ENCODE measurements at regions not wholly inside any gene's neighbourhood (a gene's known extent, or its start where the extent isn't known, plus 50 kb on each side); places are given as distances from the start of the nearest gene placed in this dataset.

DNA sequence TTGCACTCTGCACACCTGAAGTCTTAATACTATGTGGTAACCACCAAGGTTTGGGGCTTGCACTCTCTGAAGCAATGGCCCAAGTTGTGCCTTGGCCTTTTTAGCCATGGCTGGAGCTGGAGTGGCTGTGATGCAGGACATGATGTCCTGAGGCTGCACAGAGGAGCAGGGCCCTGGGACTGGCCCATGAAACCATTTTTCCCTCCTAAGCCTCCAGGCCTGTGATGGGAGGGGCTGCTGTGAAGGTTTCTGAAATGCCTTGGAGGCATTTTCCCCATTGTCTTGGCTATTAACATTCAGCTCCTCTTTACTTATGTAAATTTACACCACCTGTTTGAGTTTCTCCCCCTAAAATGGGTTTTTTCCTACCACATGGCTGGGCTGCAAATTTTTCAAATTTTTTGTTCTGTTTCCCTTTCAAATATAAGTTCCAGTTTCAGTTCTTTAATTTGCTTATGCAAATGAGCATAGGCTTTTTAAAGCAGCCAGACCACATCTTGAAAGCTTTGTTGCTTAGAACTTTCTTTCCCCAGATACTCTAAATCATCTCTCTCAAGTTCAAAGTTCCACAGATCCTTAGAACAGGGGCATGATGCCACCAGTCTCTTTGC lies 237.4 kb upstream of the DMAC1 start:
- Histone ChIP-seq H3K4me3 (replicated peaks in 1 of 3; ENCODE audit: insufficient read depth in 1 of 3, low read depth in 2 of 3, low read length in 3 of 3) (no peak overlapping the region), H3K79me2 (ENCODE audit: insufficient read depth, low read length) (no peaks in the 10 kb centered on the region), H3K36me3 (replicated peaks in 1 of 2; ENCODE audit: control insufficient read depth in 1 of 2, insufficient read depth in 2 of 2, low read length in 2 of 2) (no peaks in the 10 kb centered on the region), H3K4me1 (ENCODE audit: insufficient read depth, low read length) (no peaks in the 10 kb centered on the region), H2AFZ (ENCODE audit: low read length) (no peak overlapping the region), H3K9me3 (ENCODE audit: low read length) (peaks cover 96% of the 10 kb centered on the region), H4K20me1 (ENCODE audit: insufficient read depth, low read length) (no peaks in the 10 kb centered on the region), H3K27me3 (ENCODE audit: control insufficient read depth in 1 of 2, insufficient read depth in 2 of 2, low read length in 2 of 2) (no peaks in the 10 kb centered on the region), H3K27ac (ENCODE audit: extremely low read length, insufficient read depth, low read length) (no peak overlapping the region), H3K4me2 (ENCODE audit: low read depth, low read length) (no peak overlapping the region), H3K9ac (ENCODE audit: insufficient read depth, low read depth, low read length) (no peak overlapping the region)
- POLR2A ChIA-PET = no interaction called here
- intact Hi-C loops (cut with micrococcal nuclease; ENCODE audit: unreplicated experiment) (no loop called here), in situ Hi-C loops (cut with HindIII; ENCODE audit: extremely low pct_ligation_motif_present, low pct_unique_long_range_greater_than_20kb) (no loop called here)
- BruUV-seq (replicated peaks) = no TSS peak
- no peak for DNase-seq (ENCODE audit: low spot score)
- TF ChIP-seq TMF1 (CRISPR knock-in tag; IDR thresholded peaks at IDR 0.05; ENCODE audit: low read depth) (no peak), CHD4 (IDR thresholded peaks at IDR 0.05; ENCODE audit: borderline replicate concordance, low read length) (no peak), PHF5A (CRISPR knock-in tag; IDR thresholded peaks at IDR 0.05; ENCODE audit: low read depth, unreplicated experiment) (no peak), ZNF33B (CRISPR knock-in tag; IDR thresholded peaks at IDR 0.05) (no peak), ZSCAN25 (CRISPR knock-in tag; IDR thresholded peaks at IDR 0.05) (no peak), EED (CRISPR knock-in tag; IDR thresholded peaks at IDR 0.05) (no peak), JARID2 (CRISPR knock-in tag; IDR thresholded peaks at IDR 0.05; ENCODE audit: insufficient replicate concordance) (no peak), MBNL3 (CRISPR knock-in tag; conservative IDR thresholded peaks at IDR 0.05) (no peak), KMT2B (CRISPR knock-in tag; IDR thresholded peaks at IDR 0.05) (no peak)
- TF ChIP-seq, protein P1, sequence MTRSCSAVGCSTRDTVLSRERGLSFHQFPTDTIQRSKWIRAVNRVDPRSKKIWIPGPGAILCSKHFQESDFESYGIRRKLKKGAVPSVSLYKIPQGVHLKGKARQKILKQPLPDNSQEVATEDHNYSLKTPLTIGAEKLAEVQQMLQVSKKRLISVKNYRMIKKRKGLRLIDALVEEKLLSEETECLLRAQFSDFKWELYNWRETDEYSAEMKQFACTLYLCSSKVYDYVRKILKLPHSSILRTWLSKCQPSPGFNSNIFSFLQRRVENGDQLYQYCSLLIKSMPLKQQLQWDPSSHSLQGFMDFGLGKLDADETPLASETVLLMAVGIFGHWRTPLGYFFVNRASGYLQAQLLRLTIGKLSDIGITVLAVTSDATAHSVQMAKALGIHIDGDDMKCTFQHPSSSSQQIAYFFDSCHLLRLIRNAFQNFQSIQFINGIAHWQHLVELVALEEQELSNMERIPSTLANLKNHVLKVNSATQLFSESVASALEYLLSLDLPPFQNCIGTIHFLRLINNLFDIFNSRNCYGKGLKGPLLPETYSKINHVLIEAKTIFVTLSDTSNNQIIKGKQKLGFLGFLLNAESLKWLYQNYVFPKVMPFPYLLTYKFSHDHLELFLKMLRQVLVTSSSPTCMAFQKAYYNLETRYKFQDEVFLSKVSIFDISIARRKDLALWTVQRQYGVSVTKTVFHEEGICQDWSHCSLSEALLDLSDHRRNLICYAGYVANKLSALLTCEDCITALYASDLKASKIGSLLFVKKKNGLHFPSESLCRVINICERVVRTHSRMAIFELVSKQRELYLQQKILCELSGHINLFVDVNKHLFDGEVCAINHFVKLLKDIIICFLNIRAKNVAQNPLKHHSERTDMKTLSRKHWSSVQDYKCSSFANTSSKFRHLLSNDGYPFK (CRISPR knock-in tag; IDR thresholded peaks at IDR 0.05; ENCODE audit: borderline replicate concordance) = no peak
- TF ChIP-seq, protein P2, sequence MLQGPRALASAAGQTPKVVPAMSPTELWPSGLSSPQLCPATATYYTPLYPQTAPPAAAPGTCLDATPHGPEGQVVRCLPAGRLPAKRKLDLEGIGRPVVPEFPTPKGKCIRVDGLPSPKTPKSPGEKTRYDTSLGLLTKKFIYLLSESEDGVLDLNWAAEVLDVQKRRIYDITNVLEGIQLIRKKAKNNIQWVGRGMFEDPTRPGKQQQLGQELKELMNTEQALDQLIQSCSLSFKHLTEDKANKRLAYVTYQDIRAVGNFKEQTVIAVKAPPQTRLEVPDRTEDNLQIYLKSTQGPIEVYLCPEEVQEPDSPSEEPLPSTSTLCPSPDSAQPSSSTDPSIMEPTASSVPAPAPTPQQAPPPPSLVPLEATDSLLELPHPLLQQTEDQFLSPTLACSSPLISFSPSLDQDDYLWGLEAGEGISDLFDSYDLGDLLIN (CRISPR knock-in tag; IDR thresholded peaks at IDR 0.05; ENCODE audit: borderline replicate concordance) = no peak
- TF ChIP-seq, protein P3, sequence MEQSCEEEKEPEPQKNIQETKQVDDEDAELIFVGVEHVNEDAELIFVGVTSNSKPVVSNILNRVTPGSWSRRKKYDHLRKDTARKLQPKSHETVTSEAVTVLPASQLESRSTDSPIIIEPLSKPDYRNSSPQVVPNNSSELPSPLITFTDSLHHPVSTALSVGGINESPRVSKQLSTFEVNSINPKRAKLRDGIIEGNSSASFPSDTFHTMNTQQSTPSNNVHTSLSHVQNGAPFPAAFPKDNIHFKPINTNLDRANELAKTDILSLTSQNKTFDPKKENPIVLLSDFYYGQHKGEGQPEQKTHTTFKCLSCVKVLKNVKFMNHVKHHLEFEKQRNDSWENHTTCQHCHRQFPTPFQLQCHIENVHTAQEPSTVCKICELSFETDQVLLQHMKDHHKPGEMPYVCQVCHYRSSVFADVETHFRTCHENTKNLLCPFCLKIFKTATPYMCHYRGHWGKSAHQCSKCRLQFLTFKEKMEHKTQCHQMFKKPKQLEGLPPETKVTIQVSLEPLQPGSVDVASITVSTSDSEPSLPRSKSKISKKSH (CRISPR knock-in tag; IDR thresholded peaks at IDR 0.05; ENCODE audit: borderline replicate concordance) = no peak
- no peak for FAIRE-seq
- ATAC-seq = no peak
- CTCF ChIA-PET (ENCODE audit: low intra/inter-chr PET ratio, low total read pairs) = no interaction called here
